ENCODE measurements at regions not wholly inside any gene's neighbourhood (a gene's known extent, or its start where the extent isn't known, plus 50 kb on each side); places are given as distances from the start of the nearest gene placed in this dataset.

DNA sequence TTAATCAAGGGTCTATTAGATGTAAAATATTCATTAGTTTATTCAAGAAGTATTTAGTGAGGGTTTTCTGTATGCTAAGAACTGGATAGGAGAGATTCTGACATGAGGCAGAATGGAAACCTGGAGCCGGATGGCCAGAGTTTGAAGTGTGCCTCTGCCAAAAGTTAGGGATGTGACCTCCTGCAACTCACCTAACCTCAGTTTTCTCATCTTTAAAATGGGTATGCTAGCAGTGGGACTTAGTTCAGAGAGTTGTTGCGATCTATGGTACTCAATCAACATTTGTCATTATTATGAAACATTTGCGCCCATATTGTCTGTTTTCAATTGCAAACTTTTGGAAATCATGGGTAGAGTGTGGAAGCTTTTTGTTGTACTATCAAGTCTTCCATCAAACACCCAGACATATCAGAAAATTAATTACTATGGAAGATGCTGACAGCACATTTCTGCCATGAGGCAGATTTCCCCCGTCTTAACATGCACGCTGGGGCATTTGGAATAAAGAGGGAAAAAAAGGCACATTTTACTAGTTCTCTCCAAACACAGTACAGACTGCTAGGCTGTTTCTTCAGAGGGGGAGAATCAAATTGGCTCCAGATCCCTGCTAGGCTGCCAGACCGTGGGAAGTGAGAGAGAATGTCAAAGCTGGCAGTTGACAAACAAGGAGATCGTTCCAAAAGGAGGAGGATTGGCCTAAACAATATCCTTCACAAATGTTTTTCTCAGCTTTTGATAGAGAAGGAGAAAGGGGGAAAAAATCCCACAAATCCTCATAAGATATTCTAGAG lies 205.3 kb upstream of the TSHZ2 start:
- TF ChIP-seq EZH2 (IDR thresholded peaks at IDR 0.05; ENCODE audit: borderline replicate concordance, control insufficient read depth, low read depth, low read length): no peak
- no peak for TF ChIP-seq CREB1 (IDR thresholded peaks at IDR 0.05; ENCODE audit: low read depth)
- TF ChIP-seq TARDBP (IDR thresholded peaks at IDR 0.05; ENCODE audit: borderline replicate concordance): no peak
- TF ChIP-seq, protein P1, sequence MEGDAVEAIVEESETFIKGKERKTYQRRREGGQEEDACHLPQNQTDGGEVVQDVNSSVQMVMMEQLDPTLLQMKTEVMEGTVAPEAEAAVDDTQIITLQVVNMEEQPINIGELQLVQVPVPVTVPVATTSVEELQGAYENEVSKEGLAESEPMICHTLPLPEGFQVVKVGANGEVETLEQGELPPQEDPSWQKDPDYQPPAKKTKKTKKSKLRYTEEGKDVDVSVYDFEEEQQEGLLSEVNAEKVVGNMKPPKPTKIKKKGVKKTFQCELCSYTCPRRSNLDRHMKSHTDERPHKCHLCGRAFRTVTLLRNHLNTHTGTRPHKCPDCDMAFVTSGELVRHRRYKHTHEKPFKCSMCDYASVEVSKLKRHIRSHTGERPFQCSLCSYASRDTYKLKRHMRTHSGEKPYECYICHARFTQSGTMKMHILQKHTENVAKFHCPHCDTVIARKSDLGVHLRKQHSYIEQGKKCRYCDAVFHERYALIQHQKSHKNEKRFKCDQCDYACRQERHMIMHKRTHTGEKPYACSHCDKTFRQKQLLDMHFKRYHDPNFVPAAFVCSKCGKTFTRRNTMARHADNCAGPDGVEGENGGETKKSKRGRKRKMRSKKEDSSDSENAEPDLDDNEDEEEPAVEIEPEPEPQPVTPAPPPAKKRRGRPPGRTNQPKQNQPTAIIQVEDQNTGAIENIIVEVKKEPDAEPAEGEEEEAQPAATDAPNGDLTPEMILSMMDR (IDR thresholded peaks at IDR 0.05 in 2 of 3, conservative IDR thresholded peaks at IDR 0.05 in 1 of 3; ENCODE audit: control insufficient read depth in 2 of 3, extremely low read depth in 1 of 3, insufficient read depth in 1 of 3, low read depth in 3 of 3, low read length in 3 of 3): no peak
- TF ChIP-seq CHD4 (IDR thresholded peaks at IDR 0.05): no peak
- TF ChIP-seq KDM1A (IDR thresholded peaks at IDR 0.05; ENCODE audit: borderline replicate concordance): no peak
- no peak for TF ChIP-seq SPI1 (IDR thresholded peaks at IDR 0.05; ENCODE audit: borderline replicate concordance, insufficient read depth, low read depth, low read length)
- TF ChIP-seq TCF12 (IDR thresholded peaks at IDR 0.05; ENCODE audit: low read depth, low read length): no peak
- TF ChIP-seq TBL1XR1 (IDR thresholded peaks at IDR 0.05; ENCODE audit: low read depth, low read length): no peak
- TF ChIP-seq, protein P2, sequence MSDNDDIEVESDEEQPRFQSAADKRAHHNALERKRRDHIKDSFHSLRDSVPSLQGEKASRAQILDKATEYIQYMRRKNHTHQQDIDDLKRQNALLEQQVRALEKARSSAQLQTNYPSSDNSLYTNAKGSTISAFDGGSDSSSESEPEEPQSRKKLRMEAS (IDR thresholded peaks at IDR 0.05; ENCODE audit: low read depth, low read length): no peak

Data from GM12878 (cell line).